Neural cell (in vitro differentiated cells): ENCODE measurements at regions not wholly inside any gene's neighbourhood (a gene's known extent, or its start where the extent isn't known, plus 50 kb on each side); places are given as distances from the start of the nearest gene placed in this dataset.

Experiments
- CTCF ChIP-seq: fragments of 450-650 bp; IDR thresholded peaks from 2 replicates; pipeline ENCODE4 v1.5.1; 2014; ENCODE audit warnings: antibody characterized with exemption, mild to moderate bottlenecking, moderate library complexity; ENCODE audit not compliant: poor library complexity, severe bottlenecking
- EP300 ChIP-seq: fragments of 450-650 bp; conservative IDR thresholded peaks from 2 replicates; pipeline ENCODE4 v1.6.1; 2014; ENCODE audit warnings: antibody characterized with exemption, mild to moderate bottlenecking, moderate library complexity; ENCODE audit not compliant: poor library complexity, severe bottlenecking
- EZH2 ChIP-seq: fragments of 200-600, 300-800 bp; shearing (Covaris generic), sonication (generic); IDR thresholded peaks from 2 replicates; pipeline ENCODE4 v1.6.1; 2014; ENCODE audit warnings: antibody characterized with exemption, low read length, borderline replicate concordance, mild to moderate bottlenecking; ENCODE audit not compliant: insufficient read depth, poor library complexity, severe bottlenecking
- POLR2AphosphoS5 ChIP-seq: IDR thresholded peaks from 2 replicates; pipeline ENCODE4 v1.6.1; 2012
- RAD21 ChIP-seq: fragments of 450-650 bp; conservative IDR thresholded peaks from 2 replicates; pipeline ENCODE4 v1.6.1; 2014; ENCODE audit warnings: antibody characterized with exemption, mild to moderate bottlenecking, moderate library complexity

- no peak for TF ChIP-seq EP300
- TF ChIP-seq CTCF, result no peak
- no peak for TF ChIP-seq RAD21
- no peak for TF ChIP-seq EZH2
- TF ChIP-seq POLR2AphosphoS5, result no peak
Observed at GRCh38 chr2:12004713-12005112, 258.3 kb downstream of the LPIN1 start.
